Mesendoderm (in vitro differentiated cells): ENCODE measurements at regions not wholly inside any gene's neighbourhood (a gene's known extent, or its start where the extent isn't known, plus 50 kb on each side); places are given as distances from the start of the nearest gene placed in this dataset.
A peak's percentile ranks its signal among the peaks of the same experiment; 100 is the strongest.
"Not testable (repeated sequence)": the region's sequence is repeated elsewhere in the genome, so short reads cannot be mapped to it uniquely, and the experiment has no call there.

ENCODE experiments used
- DNase-seq: peaks from one replicate; pipeline ENCODE4 v3.0.0; 2013
- H2AK5ac ChIP-seq: 2 replicates; pipeline ENCODE4 v1.6.1; 2013; ENCODE audit warnings: low read length, inconsistent platforms
- H2BK120ac ChIP-seq: 2 replicates; pipeline ENCODE4 v1.6.1; 2013; ENCODE audit warnings: low read depth, mild to moderate bottlenecking, low read length, moderate library complexity, mixed read lengths
- H2BK15ac ChIP-seq: replicated peaks from 2 replicates; pipeline ENCODE4 v1.6.1; 2013; ENCODE audit warnings: low read depth, mild to moderate bottlenecking, moderate library complexity
- H2BK5ac ChIP-seq: 2 replicates; pipeline ENCODE4 v1.6.1; 2013; ENCODE audit warnings: low read length, inconsistent platforms
- H3K18ac ChIP-seq: 2 replicates; pipeline ENCODE4 v1.6.1; 2013; ENCODE audit warnings: mild to moderate bottlenecking, low read length, mixed read lengths
- H3K23ac ChIP-seq: one replicate; pipeline ENCODE4 v1.6.1; 2013; ENCODE audit warnings: low read length
- H3K27ac ChIP-seq: 2 replicates; pipeline ENCODE4 v1.5.1; 2013; ENCODE audit warnings: low read depth, mild to moderate bottlenecking, inconsistent platforms, low read length, moderate library complexity
- H3K27me3 ChIP-seq: 2 replicates; pipeline ENCODE4 v1.6.1; 2013; ENCODE audit warnings: low read length, control low read depth, mild to moderate bottlenecking, inconsistent platforms; ENCODE audit not compliant: insufficient read depth, poor library complexity
- H3K36me3 ChIP-seq: 2 replicates; pipeline ENCODE4 v1.6.1; 2013; ENCODE audit warnings: low read length, inconsistent platforms; ENCODE audit not compliant: control insufficient read depth, insufficient read depth
- H3K4ac ChIP-seq: one replicate; pipeline ENCODE4 v1.6.1; 2013; ENCODE audit warnings: low read depth, mild to moderate bottlenecking, low read length, moderate library complexity
- H3K4me1 ChIP-seq: 2 replicates; pipeline ENCODE4 v1.6.1; 2013; ENCODE audit warnings: low read depth, low read length, inconsistent platforms; ENCODE audit not compliant: control insufficient read depth
- H3K4me2 ChIP-seq: 2 replicates; pipeline ENCODE4 v1.6.1; 2013; ENCODE audit warnings: low read length
- H3K4me3 ChIP-seq: 2 replicates; pipeline ENCODE4 v1.5.1; 2013; ENCODE audit warnings: mild to moderate bottlenecking, low read length
- H3K56ac ChIP-seq: one replicate; pipeline ENCODE4 v1.6.1; 2013; ENCODE audit warnings: low read length
- H3K79me1 ChIP-seq: 2 replicates; pipeline ENCODE4 v1.6.1; 2013; ENCODE audit warnings: low read length, inconsistent platforms
- H3K79me2 ChIP-seq: 2 replicates; pipeline ENCODE4 v1.6.1; 2013; ENCODE audit warnings: mild to moderate bottlenecking, low read length; ENCODE audit not compliant: control insufficient read depth, insufficient read depth
- H3K9ac ChIP-seq: 2 replicates; pipeline ENCODE4 v1.6.1; 2013; ENCODE audit warnings: low read length, inconsistent platforms
- H4K5ac ChIP-seq: one replicate; pipeline ENCODE4 v1.6.1; 2013; ENCODE audit warnings: low read length
- H4K8ac ChIP-seq: one replicate; pipeline ENCODE4 v1.6.1; 2013; ENCODE audit warnings: low read depth, mild to moderate bottlenecking, control low read depth, low read length, moderate library complexity
- WGBS: extraction: QIAGEN DNeasy Blood & Tissue Kit; methylation state at CpG from one replicate; pipeline ENCODE4 v1.1.7; 2013; ENCODE audit warnings: low lambda C conversion rate, missing lambda C conversion rate; ENCODE audit not compliant: insufficient coverage; ENCODE audit errors: extremely low coverage; 5-methylcytosine and 5-hydroxymethylcytosine counted together

DNA sequence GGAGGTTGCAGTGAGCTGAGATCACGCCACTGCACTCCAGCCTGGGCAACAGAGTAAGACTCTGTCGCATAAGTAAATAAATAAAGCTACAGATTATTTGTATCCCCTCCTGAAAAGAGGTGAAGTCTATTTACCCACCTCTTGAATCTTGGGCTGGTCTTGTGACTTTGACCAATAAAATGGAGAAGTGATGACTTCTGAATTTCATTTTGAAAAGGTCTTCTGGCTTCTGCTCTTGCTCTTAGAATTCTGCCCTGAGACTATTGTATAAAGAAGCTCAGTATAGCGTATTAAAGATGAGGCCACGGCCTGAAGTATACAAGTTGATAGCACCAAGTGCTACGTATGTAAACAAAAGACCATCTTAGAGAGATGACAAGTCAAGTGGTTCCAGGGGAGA is 88.3 kb upstream of the AMN1 start:
- no peaks in the 10 kb centered on the region for H3K36me3 ChIP-seq
- no peak overlapping the region for H4K8ac ChIP-seq
- H3K56ac ChIP-seq, result no peak overlapping the region
- H3K27me3 ChIP-seq, result no peaks in the 10 kb centered on the region
- no peak overlapping the region for H3K27ac ChIP-seq
- DNase-seq, result no peak
- H2BK5ac ChIP-seq, result no peak overlapping the region
- H3K4me2 ChIP-seq, result no peak overlapping the region
- H2AK5ac ChIP-seq, result no peak overlapping the region
- no peak overlapping the region for H3K4ac ChIP-seq
- no peaks in the 10 kb centered on the region for H3K79me2 ChIP-seq
- no peak overlapping the region for H3K4me3 ChIP-seq
- no peak overlapping the region for H2BK120ac ChIP-seq
- H3K79me1 ChIP-seq, result no peaks in the 10 kb centered on the region
- no CpG with 5 or more reads among the region's 5 CpGs for WGBS
- no peaks in the 10 kb centered on the region for H3K4me1 ChIP-seq
- no peak overlapping the region for H3K9ac ChIP-seq
- no peak overlapping the region for H3K23ac ChIP-seq
- no peak overlapping the region for H3K18ac ChIP-seq
- no peak overlapping the region for H2BK15ac ChIP-seq
- H4K5ac ChIP-seq, result no peak overlapping the region

DNA sequence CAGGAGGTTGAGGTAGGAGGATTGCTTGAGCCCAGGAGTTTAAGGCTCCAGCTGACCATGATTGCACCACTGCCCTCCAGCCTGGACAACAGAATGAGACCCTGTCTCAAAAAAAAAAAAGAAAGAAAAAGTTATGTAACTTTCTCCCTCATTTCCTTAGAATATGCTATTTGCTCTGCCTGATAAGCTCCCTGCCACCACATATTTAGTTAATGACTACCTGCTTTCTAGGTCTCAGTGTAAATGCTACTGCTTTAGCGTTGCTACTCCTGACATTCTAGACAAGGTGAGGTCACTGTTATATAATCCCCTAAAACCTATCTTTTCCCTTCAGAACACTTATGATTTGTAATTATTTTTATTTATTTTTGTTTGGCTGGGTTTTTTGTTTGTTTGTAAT is 86.3 kb upstream of the AMN1 start:
- no peaks in the 10 kb centered on the region for H3K27me3 ChIP-seq
- H2BK120ac ChIP-seq, result no peak overlapping the region
- H2BK5ac ChIP-seq, result no peak overlapping the region
- no peak overlapping the region for H3K23ac ChIP-seq
- no peak overlapping the region for H3K27ac ChIP-seq
- H3K4me2 ChIP-seq, result no peak overlapping the region
- no CpG with 5 or more reads among the region's 1 CpG for WGBS
- no peak for DNase-seq
- H3K56ac ChIP-seq, result no peak overlapping the region
- H3K79me1 ChIP-seq, result no peaks in the 10 kb centered on the region
- no peaks in the 10 kb centered on the region for H3K4me1 ChIP-seq
- H3K79me2 ChIP-seq, result no peaks in the 10 kb centered on the region
- no peaks in the 10 kb centered on the region for H3K36me3 ChIP-seq
- peak overlapping the region; percentile 12 for H3K4ac ChIP-seq
- no peak overlapping the region for H2BK15ac ChIP-seq
- no peak overlapping the region for H3K9ac ChIP-seq
- no peak overlapping the region for H2AK5ac ChIP-seq
- peak overlapping the region; percentile 60 for H3K18ac ChIP-seq
- H4K8ac ChIP-seq, result no peak overlapping the region
- H3K4me3 ChIP-seq, result no peak overlapping the region
- no peak overlapping the region for H4K5ac ChIP-seq

DNA sequence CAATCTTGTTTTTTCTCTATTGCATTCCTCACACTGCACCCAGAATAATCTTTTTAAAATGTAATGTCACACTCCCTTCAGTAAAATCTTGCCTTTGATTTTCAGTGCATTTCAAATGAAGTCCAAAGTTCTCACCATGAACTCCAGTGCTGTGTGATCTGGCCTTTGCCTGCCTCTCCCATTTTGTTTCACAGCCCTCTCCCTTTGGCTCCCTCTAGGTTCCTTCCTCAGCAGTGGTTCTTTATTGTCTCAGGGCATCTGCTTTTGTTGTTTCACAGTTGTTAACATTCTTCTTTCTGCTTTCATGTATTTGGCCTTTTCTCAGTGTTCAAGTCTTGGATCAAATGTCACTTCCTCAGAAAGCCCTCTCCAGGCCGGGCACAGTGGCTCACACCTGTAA is 84.5 kb upstream of the AMN1 start:
- H2AK5ac ChIP-seq, result no peak overlapping the region
- H3K4me1 ChIP-seq, result no peaks in the 10 kb centered on the region
- H3K18ac ChIP-seq, result no peak overlapping the region
- no peak overlapping the region for H3K9ac ChIP-seq
- H3K27me3 ChIP-seq, result no peaks in the 10 kb centered on the region
- H3K27ac ChIP-seq, result no peak overlapping the region
- H4K8ac ChIP-seq, result no peak overlapping the region
- H3K56ac ChIP-seq, result peak overlapping the region; percentile 47
- H2BK120ac ChIP-seq, result no peak overlapping the region
- H2BK15ac ChIP-seq, result no peak overlapping the region
- H3K23ac ChIP-seq, result no peak overlapping the region
- DNase-seq, result peak; percentile 71
- no peaks in the 10 kb centered on the region for H3K36me3 ChIP-seq
- H3K4me3 ChIP-seq, result no peak overlapping the region
- no peaks in the 10 kb centered on the region for H3K79me1 ChIP-seq
- no peak overlapping the region for H3K4ac ChIP-seq
- H3K4me2 ChIP-seq, result no peak overlapping the region
- H2BK5ac ChIP-seq, result no peak overlapping the region
- H3K79me2 ChIP-seq, result no peaks in the 10 kb centered on the region
- WGBS, result no CpG with 5 or more reads among the region's 1 CpG
- no peak overlapping the region for H4K5ac ChIP-seq

DNA sequence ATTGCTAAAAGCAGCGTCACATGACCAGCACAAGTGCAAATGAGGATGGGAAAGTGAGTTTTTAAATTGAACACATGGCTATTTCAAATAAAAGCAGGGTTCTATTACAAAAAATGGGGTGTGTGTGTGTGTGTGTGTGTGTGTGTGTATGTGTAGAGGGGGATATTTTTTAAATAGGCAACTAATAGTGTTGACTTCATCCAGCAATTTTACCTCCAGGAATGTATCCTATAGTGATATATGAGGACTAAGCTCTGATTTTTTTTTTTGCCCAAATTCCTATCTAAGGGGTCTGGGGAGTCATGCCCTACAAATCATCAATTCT is 78.9 kb upstream of the AMN1 start:
- no CpG with 5 or more reads among the region's 1 CpG for WGBS
- Histone ChIP-seq H4K8ac (no peak overlapping the region), H3K4ac (no peak overlapping the region), H3K56ac (peak overlapping the region; percentile 29), H3K4me3 (no peak overlapping the region), H3K4me1 (no peaks in the 10 kb centered on the region), H2BK5ac (no peak overlapping the region), H3K27me3 (no peaks in the 10 kb centered on the region), H3K27ac (no peak overlapping the region), H4K5ac (no peak overlapping the region), H2BK120ac (no peak overlapping the region), H3K36me3 (no peaks in the 10 kb centered on the region), H3K18ac (peak overlapping the region; percentile 90), H3K9ac (peak overlapping the region; percentile 5), H3K79me1 (no peaks in the 10 kb centered on the region), H3K23ac (no peak overlapping the region), H3K79me2 (no peaks in the 10 kb centered on the region), H3K4me2 (no peak overlapping the region), H2AK5ac (no peak overlapping the region), H2BK15ac (no peak overlapping the region)
- no peak for DNase-seq

DNA sequence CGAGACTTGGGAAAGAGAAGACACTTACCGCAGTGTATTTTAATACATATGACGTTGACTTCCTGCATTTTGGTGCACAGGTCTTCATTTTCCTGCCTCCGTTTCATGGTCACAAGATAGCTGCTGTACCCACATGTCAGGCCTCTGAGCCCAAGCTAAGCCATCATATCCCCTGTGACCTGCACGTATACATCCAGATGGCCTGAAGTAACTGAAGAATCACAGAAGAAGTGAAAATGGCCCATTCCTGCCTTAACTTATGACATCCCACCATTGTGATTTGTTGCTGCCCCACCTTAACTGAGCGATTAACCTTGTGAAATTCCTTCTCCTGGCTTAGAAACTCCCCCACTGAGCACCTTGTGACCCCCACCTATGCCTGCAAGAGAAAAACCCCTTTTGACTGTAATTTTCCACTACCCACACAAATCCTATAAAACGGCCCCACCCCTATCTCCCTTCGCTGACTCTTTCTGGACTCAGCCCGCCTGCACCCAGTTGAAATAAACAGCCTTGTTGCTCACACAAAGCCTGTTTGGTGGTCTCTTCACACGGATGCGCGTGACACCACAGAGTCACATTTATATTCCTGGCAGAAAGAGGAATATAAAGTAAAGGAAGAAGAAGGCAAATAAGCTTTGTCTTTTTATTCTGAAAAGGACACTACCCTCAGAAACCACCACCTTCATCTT is 78.4 kb upstream of the AMN1 start:
- not testable (repeated sequence) for H4K8ac ChIP-seq, H4K5ac ChIP-seq, H3K4ac ChIP-seq, H3K27me3 ChIP-seq, H3K23ac ChIP-seq, H3K79me2 ChIP-seq, H3K4me2 ChIP-seq, H3K4me3 ChIP-seq, H2AK5ac ChIP-seq, H3K27ac ChIP-seq, H3K4me1 ChIP-seq, H2BK5ac ChIP-seq, H2BK15ac ChIP-seq, H3K79me1 ChIP-seq, H3K36me3 ChIP-seq
- peak overlapping the region; percentile 88 for H2BK120ac ChIP-seq
- WGBS, result no CpG with 5 or more reads among the region's 12 CpGs
- peak overlapping the region; percentile 94 for H3K18ac ChIP-seq
- DNase-seq, result peak; percentile 78
- H3K56ac ChIP-seq, result peak overlapping the region; percentile 29
- H3K9ac ChIP-seq, result peak overlapping the region; percentile 5

DNA sequence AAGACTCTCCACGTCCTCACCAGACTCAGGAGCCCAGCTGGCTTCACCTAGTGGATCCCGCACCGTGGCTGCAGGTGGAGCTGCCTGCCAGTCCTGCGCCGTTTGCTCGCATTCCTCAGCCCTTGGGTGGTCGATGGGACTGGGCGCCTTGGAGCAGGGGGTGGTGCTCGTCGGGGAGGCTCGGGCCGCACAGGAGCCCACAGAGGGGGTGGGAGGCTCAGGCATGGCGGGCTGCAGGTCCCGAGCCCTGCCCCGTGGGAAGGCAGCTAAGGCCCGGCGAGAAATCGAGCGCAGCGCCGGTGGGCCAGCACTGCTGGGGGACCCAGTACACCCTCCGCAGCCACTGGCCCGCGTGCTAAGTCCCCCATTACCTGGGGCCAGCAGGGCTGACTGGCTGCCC is 76.9 kb upstream of the AMN1 start:
- not testable (repeated sequence) for H3K4me1 ChIP-seq, H3K79me1 ChIP-seq, H3K9ac ChIP-seq, H3K56ac ChIP-seq, H2BK5ac ChIP-seq, DNase-seq, H2AK5ac ChIP-seq, H3K79me2 ChIP-seq, H2BK120ac ChIP-seq, H3K4me3 ChIP-seq, H3K4me2 ChIP-seq, H3K18ac ChIP-seq, H3K36me3 ChIP-seq, H3K27ac ChIP-seq, H3K4ac ChIP-seq, H3K23ac ChIP-seq, H4K5ac ChIP-seq, H4K8ac ChIP-seq, H3K27me3 ChIP-seq, H2BK15ac ChIP-seq
- no CpG with 5 or more reads among the region's 24 CpGs for WGBS
